HTR-8/SVneo (cell line): ENCODE measurements at regions not wholly inside any gene's neighbourhood (a gene's known extent, or its start where the extent isn't known, plus 50 kb on each side); places are given as distances from the start of the nearest gene placed in this dataset.
"Not testable (repeated sequence)": the region's sequence is repeated elsewhere in the genome, so short reads cannot be mapped to it uniquely, and the experiment has no call there.

ENCODE experiments used
- DNase-seq: peaks from one replicate; pipeline ENCODE4 v3.0.0; 2011; ENCODE audit warnings: low spot score, mixed read lengths; ENCODE audit not compliant: insufficient read length
- FAIRE-seq: peaks from 2 replicates; lab custom pipeline; 2011; peaks lifted over from hg19 to GRCh38; lab: Jason Lieb, UNC

- DNase-seq: no peak
Observed at GRCh38 chr2:180927030-180927686, 53.2 kb upstream of the UBE2E3 start.

GRCh38 chr2:180925700-180926099, 54.7 kb upstream of the UBE2E3 start:
- DNase-seq: no peak
- no peak for FAIRE-seq

More at GRCh38 chr2:180927030-180927686, 53.2 kb upstream of the UBE2E3 start:
- no peak for FAIRE-seq

GRCh38 chr2:180924063-180924462, 56.3 kb upstream of the UBE2E3 start:
- FAIRE-seq: no peak

GRCh38 chr2:180910831-180911665, 69.4 kb upstream of the UBE2E3 start:
- no peak for FAIRE-seq
- DNase-seq: no peak

More at GRCh38 chr2:180924063-180924462, 56.3 kb upstream of the UBE2E3 start:
- no peak for DNase-seq

- FAIRE-seq (no peak), DNase-seq (no peak)
Observed at GRCh38 chr2:180907731-180908130, 72.7 kb upstream of the UBE2E3 start.

- FAIRE-seq (no peak), DNase-seq (no peak)
Observed at GRCh38 chr2:180905461-180905860, 74.9 kb upstream of the UBE2E3 start.

- DNase-seq (no peak), FAIRE-seq (no peak)
Observed at GRCh38 chr2:180905002-180905401, 75.4 kb upstream of the UBE2E3 start.

- DNase-seq: no peak
- FAIRE-seq: no peak
Observed at GRCh38 chr2:180901331-180901730, 79.1 kb upstream of the UBE2E3 start.

- no peak for DNase-seq
- no peak for FAIRE-seq
Observed at GRCh38 chr2:180893752-180894151, 86.7 kb upstream of the UBE2E3 start.

- DNase-seq (no peak), FAIRE-seq (no peak)
Observed at GRCh38 chr2:180892091-180892490, 88.3 kb upstream of the UBE2E3 start.

GRCh38 chr2:180891360-180891759, 89.0 kb upstream of the UBE2E3 start:
- DNase-seq (no peak), FAIRE-seq (no peak)

GRCh38 chr2:180890781-180891180, 89.6 kb upstream of the UBE2E3 start:
- no peak for FAIRE-seq
- no peak for DNase-seq

GRCh38 chr2:180882959-180883358, 97.4 kb upstream of the UBE2E3 start:
- FAIRE-seq: no peak

GRCh38 chr2:180876506-180876905, 103.9 kb upstream of the UBE2E3 start:
- FAIRE-seq: no peak
- DNase-seq: no peak

More at GRCh38 chr2:180882959-180883358, 97.4 kb upstream of the UBE2E3 start:
- DNase-seq: no peak

- FAIRE-seq (no peak), DNase-seq (no peak)
Observed at GRCh38 chr2:180873219-180873618, 107.2 kb upstream of the UBE2E3 start.

- not testable (repeated sequence) for DNase-seq, FAIRE-seq
Observed at GRCh38 chr2:180872781-180873180, 107.6 kb upstream of the UBE2E3 start.

- no peak for FAIRE-seq
- no peak for DNase-seq
Observed at GRCh38 chr2:180872255-180872654, 108.2 kb upstream of the UBE2E3 start.

GRCh38 chr2:180871649-180872048, 108.8 kb upstream of the UBE2E3 start:
- FAIRE-seq: no peak
- DNase-seq: no peak

GRCh38 chr2:180849851-180850250, 130.6 kb upstream of the UBE2E3 start:
- DNase-seq (no peak), FAIRE-seq (no peak)

GRCh38 chr2:180848393-180848792, 132.0 kb upstream of the UBE2E3 start:
- DNase-seq: no peak

GRCh38 chr2:180846756-180847472, 133.5 kb upstream of the UBE2E3 start:
- DNase-seq: no peak
- no peak for FAIRE-seq

More at GRCh38 chr2:180848393-180848792, 132.0 kb upstream of the UBE2E3 start:
- FAIRE-seq: no peak
